ENCODE measurements at regions not wholly inside any gene's neighbourhood (a gene's known extent, or its start where the extent isn't known, plus 50 kb on each side); places are given as distances from the start of the nearest gene placed in this dataset.

- peak; percentile 35 for DNase-seq (ENCODE audit: low read depth)
Observed at GRCh38 chr6:74091136-74091793, 395.3 kb downstream of the CD109 start.

- DNase-seq (ENCODE audit: low read depth), result peak; percentile 22
Observed at GRCh38 chr6:74087899-74088298, 391.9 kb downstream of the CD109 start.

GRCh38 chr6:74075896-74076295 is 379.9 kb downstream of the CD109 start:
- DNase-seq (ENCODE audit: low read depth), result no peak

- no peak for DNase-seq (ENCODE audit: low read depth)
Observed at GRCh38 chr6:74075323-74075722, 379.3 kb downstream of the CD109 start.

GRCh38 chr6:74074645-74075044 is 378.6 kb downstream of the CD109 start:
- DNase-seq (ENCODE audit: low read depth), result no peak

GRCh38 chr6:74073999-74074398 is 378.0 kb downstream of the CD109 start:
- no peak for DNase-seq (ENCODE audit: low read depth)

- DNase-seq (ENCODE audit: low read depth), result peak; percentile 7
Observed at GRCh38 chr6:74073429-74073828, 377.4 kb downstream of the CD109 start.

GRCh38 chr6:74071214-74071613 is 375.2 kb downstream of the CD109 start:
- no peak for DNase-seq (ENCODE audit: low read depth)

- no peak for DNase-seq (ENCODE audit: low read depth)
Observed at GRCh38 chr6:74070711-74071110, 374.7 kb downstream of the CD109 start.

GRCh38 chr6:74070091-74070490 is 374.1 kb downstream of the CD109 start:
- no peak for DNase-seq (ENCODE audit: low read depth)

- no peak for DNase-seq (ENCODE audit: low read depth)
Observed at GRCh38 chr6:74069089-74069581, 373.1 kb downstream of the CD109 start.

- DNase-seq (ENCODE audit: low read depth), result peak; percentile 3
Observed at GRCh38 chr6:74066168-74066871, 370.3 kb downstream of the CD109 start.

- DNase-seq (ENCODE audit: low read depth), result no peak
Observed at GRCh38 chr6:74065705-74066104, 369.7 kb downstream of the CD109 start.

GRCh38 chr6:74063391-74063790 is 367.4 kb downstream of the CD109 start:
- no peak for DNase-seq (ENCODE audit: low read depth)

GRCh38 chr6:74061201-74061600 is 365.2 kb downstream of the CD109 start:
- no peak for DNase-seq (ENCODE audit: low read depth)

GRCh38 chr6:74060354-74060753 is 364.4 kb downstream of the CD109 start:
- no peak for DNase-seq (ENCODE audit: low read depth)

GRCh38 chr6:74058606-74059005 is 362.6 kb downstream of the CD109 start:
- DNase-seq (ENCODE audit: low read depth), result no peak

GRCh38 chr6:74057326-74057725 is 361.3 kb downstream of the CD109 start:
- DNase-seq (ENCODE audit: low read depth), result no peak

- DNase-seq (ENCODE audit: low read depth), result no peak
Observed at GRCh38 chr6:74054190-74054589, 358.2 kb downstream of the CD109 start.

GRCh38 chr6:74050921-74051320 is 354.9 kb downstream of the CD109 start:
- no peak for DNase-seq (ENCODE audit: low read depth)

GRCh38 chr6:74048387-74048786 is 352.4 kb downstream of the CD109 start:
- DNase-seq (ENCODE audit: low read depth), result no peak

- DNase-seq (ENCODE audit: low read depth), result peak; percentile 5
Observed at GRCh38 chr6:74044417-74045096, 348.6 kb downstream of the CD109 start.

- no peak for DNase-seq (ENCODE audit: low read depth)
Observed at GRCh38 chr6:74041420-74041819, 345.4 kb downstream of the CD109 start.
